Keratinocyte (primary cell): ENCODE measurements at regions not wholly inside any gene's neighbourhood (a gene's known extent, or its start where the extent isn't known, plus 50 kb on each side); places are given as distances from the start of the nearest gene placed in this dataset.

ENCODE experiments used
- EZH2 ChIP-seq: IDR thresholded peaks from one replicate; pipeline ENCODE4 v1.6.1; 2012; ENCODE audit warnings: inconsistent platforms, mild to moderate bottlenecking, low read length, moderate library complexity
- TF ChIP-seq, protein P1 (sequence below), 3 experiments: IDR thresholded peaks in 1 of 3; conservative IDR thresholded peaks in 1 of 3; optimal IDR thresholded peaks in 1 of 3; 2 replicates in 2 of 3; 3 replicates in 1 of 3; pipeline versions ENCODE3 to v1.5.1; 2011; ENCODE audit warnings: low read length in 3 of 3, mild to moderate bottlenecking in 3 of 3, moderate library complexity in 2 of 3, control low read depth in 1 of 3, inconsistent platforms in 1 of 3; ENCODE audit not compliant: insufficient read depth in 2 of 3; ENCODE audit errors: extremely low read depth in 1 of 3

DNA sequence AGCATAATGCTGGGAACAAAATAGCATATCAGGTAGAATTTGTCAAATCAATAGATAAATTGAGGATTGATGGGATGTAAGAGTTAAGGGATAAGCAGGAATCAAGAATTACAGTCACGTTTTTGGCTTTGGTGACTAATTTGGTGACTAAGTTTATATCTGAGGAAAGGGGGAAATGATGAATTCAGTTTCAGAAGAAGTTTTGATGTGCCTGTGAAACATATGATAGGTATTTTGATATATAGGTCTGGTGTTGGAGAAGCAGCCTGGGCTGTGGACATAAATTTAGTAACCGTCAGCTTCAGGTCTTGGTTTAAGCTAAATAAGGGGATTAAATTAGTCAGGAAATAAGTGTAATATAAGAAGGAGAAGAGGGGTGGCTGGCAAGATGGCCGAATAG, 79.0 kb upstream of the EDA2R start:
- no peak for TF ChIP-seq EZH2
- TF ChIP-seq, protein P1, sequence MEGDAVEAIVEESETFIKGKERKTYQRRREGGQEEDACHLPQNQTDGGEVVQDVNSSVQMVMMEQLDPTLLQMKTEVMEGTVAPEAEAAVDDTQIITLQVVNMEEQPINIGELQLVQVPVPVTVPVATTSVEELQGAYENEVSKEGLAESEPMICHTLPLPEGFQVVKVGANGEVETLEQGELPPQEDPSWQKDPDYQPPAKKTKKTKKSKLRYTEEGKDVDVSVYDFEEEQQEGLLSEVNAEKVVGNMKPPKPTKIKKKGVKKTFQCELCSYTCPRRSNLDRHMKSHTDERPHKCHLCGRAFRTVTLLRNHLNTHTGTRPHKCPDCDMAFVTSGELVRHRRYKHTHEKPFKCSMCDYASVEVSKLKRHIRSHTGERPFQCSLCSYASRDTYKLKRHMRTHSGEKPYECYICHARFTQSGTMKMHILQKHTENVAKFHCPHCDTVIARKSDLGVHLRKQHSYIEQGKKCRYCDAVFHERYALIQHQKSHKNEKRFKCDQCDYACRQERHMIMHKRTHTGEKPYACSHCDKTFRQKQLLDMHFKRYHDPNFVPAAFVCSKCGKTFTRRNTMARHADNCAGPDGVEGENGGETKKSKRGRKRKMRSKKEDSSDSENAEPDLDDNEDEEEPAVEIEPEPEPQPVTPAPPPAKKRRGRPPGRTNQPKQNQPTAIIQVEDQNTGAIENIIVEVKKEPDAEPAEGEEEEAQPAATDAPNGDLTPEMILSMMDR (optimal IDR thresholded peaks at IDR 0.05 in 1 of 3, IDR thresholded peaks at IDR 0.05 in 1 of 3, conservative IDR thresholded peaks at IDR 0.05 in 1 of 3; ENCODE audit: extremely low read depth in 1 of 3, insufficient read depth in 2 of 3, low read length in 3 of 3), result no peak
